ENCODE measurements at regions not wholly inside any gene's neighbourhood (a gene's known extent, or its start where the extent isn't known, plus 50 kb on each side); places are given as distances from the start of the nearest gene placed in this dataset.

GRCh38 chrX:39629001-39629400 lies 468.8 kb downstream of the BCOR start:
- TF ChIP-seq EZH2 (IDR thresholded peaks at IDR 0.05; ENCODE audit: low read length) (no peak), CTCF (optimal IDR thresholded peaks at IDR 0.05 in 1 of 3, IDR thresholded peaks at IDR 0.05 in 1 of 3, conservative IDR thresholded peaks at IDR 0.05 in 1 of 3; ENCODE audit: extremely low read depth in 1 of 3, insufficient read depth in 2 of 3, low read length in 3 of 3) (no peak)
- no peaks in the 10 kb centered on the region for H3K4me1 ChIP-seq (ENCODE audit: control insufficient read depth, extremely low read depth, insufficient read depth, low read length)
- no peak overlapping the region for H3K4me3 ChIP-seq (ENCODE audit: control insufficient read depth in 2 of 3, extremely low read depth in 1 of 3, insufficient read depth in 2 of 3, low read depth in 1 of 3, low read length in 3 of 3)
- H3K9me3 ChIP-seq (ENCODE audit: control insufficient read depth, low read depth, low read length) = no peaks in the 10 kb centered on the region
- no peak overlapping the region for H3K9ac ChIP-seq (ENCODE audit: control insufficient read depth, extremely low read depth, insufficient read depth, low read length)
- DNase-seq (ENCODE audit: low read depth, low spot score) (no peak), FAIRE-seq (no peak)
- no peaks in the 10 kb centered on the region for H3K9me1 ChIP-seq (ENCODE audit: control insufficient read depth, extremely low read depth, insufficient read depth, low read length)
- no peak overlapping the region for H3K4me2 ChIP-seq (ENCODE audit: control insufficient read depth, extremely low read depth, insufficient read depth, low read depth, low read length)
- no peaks in the 10 kb centered on the region for H4K20me1 ChIP-seq (ENCODE audit: control insufficient read depth, extremely low read depth, insufficient read depth, low read length)
- H3K27ac ChIP-seq (ENCODE audit: control insufficient read depth, insufficient read depth, low read length) = no peak overlapping the region
- no peaks in the 10 kb centered on the region for H3K27me3 ChIP-seq (ENCODE audit: control insufficient read depth, extremely low read depth, insufficient read depth, low read length)
- no peak overlapping the region for H2AFZ ChIP-seq (ENCODE audit: control insufficient read depth, low read length)
- dilution Hi-C loops (cut with MboI; ENCODE audit: extremely low pct_ligation_motif_present, low sequenced_read_pairs) = no loop called here
- H3K36me3 ChIP-seq (ENCODE audit: control insufficient read depth in 2 of 2, extremely low read depth in 1 of 2, insufficient read depth in 2 of 2, low read length in 2 of 2) = no peaks in the 10 kb centered on the region
- H3K79me2 ChIP-seq (ENCODE audit: control insufficient read depth, insufficient read depth, low read length) = no peaks in the 10 kb centered on the region

GRCh38 chrX:39630344-39630743 lies 467.4 kb downstream of the BCOR start:
- DNase-seq (ENCODE audit: low read depth, low spot score) = no peak
- TF ChIP-seq CTCF (optimal IDR thresholded peaks at IDR 0.05 in 1 of 3, IDR thresholded peaks at IDR 0.05 in 1 of 3, conservative IDR thresholded peaks at IDR 0.05 in 1 of 3; ENCODE audit: extremely low read depth in 1 of 3, insufficient read depth in 2 of 3, low read length in 3 of 3) (no peak), EZH2 (IDR thresholded peaks at IDR 0.05; ENCODE audit: low read length) (no peak)
- H3K27me3 ChIP-seq (ENCODE audit: control insufficient read depth, extremely low read depth, insufficient read depth, low read length) = no peaks in the 10 kb centered on the region
- no peak for FAIRE-seq
- dilution Hi-C loops (cut with MboI; ENCODE audit: extremely low pct_ligation_motif_present, low sequenced_read_pairs) = no loop called here
- no peak overlapping the region for H3K9ac ChIP-seq (ENCODE audit: control insufficient read depth, extremely low read depth, insufficient read depth, low read length)
- H3K4me1 ChIP-seq (ENCODE audit: control insufficient read depth, extremely low read depth, insufficient read depth, low read length) = no peaks in the 10 kb centered on the region
- H3K36me3 ChIP-seq (ENCODE audit: control insufficient read depth in 2 of 2, extremely low read depth in 1 of 2, insufficient read depth in 2 of 2, low read length in 2 of 2) = no peaks in the 10 kb centered on the region
- no peaks in the 10 kb centered on the region for H3K9me3 ChIP-seq (ENCODE audit: control insufficient read depth, low read depth, low read length)
- no peak overlapping the region for H2AFZ ChIP-seq (ENCODE audit: control insufficient read depth, low read length)
- H3K4me3 ChIP-seq (ENCODE audit: control insufficient read depth in 2 of 3, extremely low read depth in 1 of 3, insufficient read depth in 2 of 3, low read depth in 1 of 3, low read length in 3 of 3) = no peak overlapping the region
- H3K79me2 ChIP-seq (ENCODE audit: control insufficient read depth, insufficient read depth, low read length) = no peaks in the 10 kb centered on the region
- no peaks in the 10 kb centered on the region for H4K20me1 ChIP-seq (ENCODE audit: control insufficient read depth, extremely low read depth, insufficient read depth, low read length)
- H3K9me1 ChIP-seq (ENCODE audit: control insufficient read depth, extremely low read depth, insufficient read depth, low read length) = no peaks in the 10 kb centered on the region
- H3K4me2 ChIP-seq (ENCODE audit: control insufficient read depth, extremely low read depth, insufficient read depth, low read depth, low read length) = no peak overlapping the region
- H3K27ac ChIP-seq (ENCODE audit: control insufficient read depth, insufficient read depth, low read length) = no peak overlapping the region

Data from keratinocyte (primary cell).